ENCODE measurements at regions not wholly inside any gene's neighbourhood (a gene's known extent, or its start where the extent isn't known, plus 50 kb on each side); places are given as distances from the start of the nearest gene placed in this dataset.

GRCh38 chr11:92662601-92663360 lies 306.7 kb upstream of the MTNR1B start:
- H3K36me3 ChIP-seq (ENCODE audit: insufficient read depth): no peaks in the 10 kb centered on the region
- H3K27ac Mint-ChIP-seq: no peak overlapping the region
- no peaks in the 10 kb centered on the region for H3K79me2 ChIP-seq (replicated peaks; ENCODE audit: insufficient read depth)
- H3K4me3 Mint-ChIP-seq: no peak overlapping the region
- TF ChIP-seq ZNF114 (CRISPR knock-in tag; IDR thresholded peaks at IDR 0.05) (no peak), ZNF462 (CRISPR knock-in tag; IDR thresholded peaks at IDR 0.05) (no peak)
- peaks cover 24% of the 10 kb centered on the region for H3K4me1 Mint-ChIP-seq
- no peaks in the 10 kb centered on the region for H4K20me1 ChIP-seq (replicated peaks; ENCODE audit: insufficient read depth)
- peaks cover 7% of the 10 kb centered on the region; the same call in 1 of the 2 replicates for H3K4me1 ChIP-seq (ENCODE audit: insufficient read depth)
- peaks cover 10% of the 10 kb centered on the region for H3K27me3 Mint-ChIP-seq (ENCODE audit: insufficient read depth, low read depth, poor library complexity)
- H3K27me3 ChIP-seq (ENCODE audit: insufficient read depth): no peaks in the 10 kb centered on the region
- DNase-seq (ENCODE audit: low spot score) (no peak), ATAC-seq (peak; percentile 28; the same call in 2 of the 3 replicates)
- H3K9me3 Mint-ChIP-seq: no peaks in the 10 kb centered on the region
- no peak overlapping the region for H3K4me3 ChIP-seq
- no peak overlapping the region for H3K4me2 ChIP-seq
- H2AFZ ChIP-seq: no peak overlapping the region
- no peak overlapping the region for H3K27ac ChIP-seq (ENCODE audit: low read depth)
- peaks cover 9% of the 10 kb centered on the region; the same call in 1 of the 2 replicates for H3K9me2 ChIP-seq (ENCODE audit: insufficient read depth)
- no peaks in the 10 kb centered on the region for H3F3A ChIP-seq (replicated peaks; ENCODE audit: low read depth)
- H3K36me3 Mint-ChIP-seq (ENCODE audit: low read depth): no peaks in the 10 kb centered on the region

GRCh38 chr11:92663539-92663938 lies 305.9 kb upstream of the MTNR1B start:
- H3K79me2 ChIP-seq (replicated peaks; ENCODE audit: insufficient read depth): no peaks in the 10 kb centered on the region
- no peaks in the 10 kb centered on the region for H3K36me3 ChIP-seq (ENCODE audit: insufficient read depth)
- H3K4me1 ChIP-seq (ENCODE audit: insufficient read depth): peaks cover 12% of the 10 kb centered on the region; the same call in 1 of the 2 replicates
- H3K27me3 ChIP-seq (ENCODE audit: insufficient read depth): no peaks in the 10 kb centered on the region
- H4K20me1 ChIP-seq (replicated peaks; ENCODE audit: insufficient read depth): no peaks in the 10 kb centered on the region
- DNase-seq (ENCODE audit: low spot score): no peak
- H3K4me3 ChIP-seq: no peak overlapping the region
- H3K27me3 Mint-ChIP-seq (ENCODE audit: insufficient read depth, low read depth, poor library complexity): peaks cover 10% of the 10 kb centered on the region
- H3K27ac Mint-ChIP-seq: no peak overlapping the region
- no peak for ATAC-seq
- no peak overlapping the region for H2AFZ ChIP-seq
- peaks cover 29% of the 10 kb centered on the region for H3K4me1 Mint-ChIP-seq
- H3K9me2 ChIP-seq (ENCODE audit: insufficient read depth): peaks cover 9% of the 10 kb centered on the region; the same call in 1 of the 2 replicates
- H3K36me3 Mint-ChIP-seq (ENCODE audit: low read depth): no peaks in the 10 kb centered on the region
- H3K27ac ChIP-seq (ENCODE audit: low read depth): no peak overlapping the region
- H3F3A ChIP-seq (replicated peaks; ENCODE audit: low read depth): no peaks in the 10 kb centered on the region
- H3K9me3 Mint-ChIP-seq: no peaks in the 10 kb centered on the region
- H3K4me2 ChIP-seq: no peak overlapping the region
- H3K4me3 Mint-ChIP-seq: no peak overlapping the region
- TF ChIP-seq CREB1 (CRISPR knock-in tag; IDR thresholded peaks at IDR 0.05; ENCODE audit: low read depth) (no peak), REST (IDR thresholded peaks at IDR 0.05; ENCODE audit: unreplicated experiment) (no peak), STAT1 (IDR thresholded peaks at IDR 0.05; ENCODE audit: unreplicated experiment) (no peak), ETS1 (IDR thresholded peaks at IDR 0.05) (no peak), EZH2phosphoT487 (IDR thresholded peaks at IDR 0.05; ENCODE audit: unreplicated experiment) (no peak), POLR2AphosphoS5 (IDR thresholded peaks at IDR 0.05; ENCODE audit: low read depth) (no peak), ZNF114 (CRISPR knock-in tag; IDR thresholded peaks at IDR 0.05) (no peak), NANOG (IDR thresholded peaks at IDR 0.05; ENCODE audit: borderline replicate concordance) (no peak), JUNB (IDR thresholded peaks at IDR 0.05; ENCODE audit: unreplicated experiment) (no peak), EZH2 (IDR thresholded peaks at IDR 0.05; ENCODE audit: low read depth, unreplicated experiment) (no peak)

Measured in GM23338 (cell line).